ENCODE measurements at regions not wholly inside any gene's neighbourhood (a gene's known extent, or its start where the extent isn't known, plus 50 kb on each side); places are given as distances from the start of the nearest gene placed in this dataset.

GRCh38 chr13:70955887-70956286, 847.6 kb upstream of the KLHL1 start:
- Mint-ChIP-seq H3K27ac (no peak overlapping the region), H3K4me1 (ENCODE audit: low read depth) (no peaks in the 10 kb centered on the region)

GRCh38 chr13:70950664-70951063, 842.4 kb upstream of the KLHL1 start:
- Mint-ChIP-seq H3K4me3 (no peak overlapping the region), H3K4me1 (ENCODE audit: low read depth) (no peaks in the 10 kb centered on the region), H3K9me3 (no peaks in the 10 kb centered on the region), H3K27me3 (ENCODE audit: low read depth) (no peaks in the 10 kb centered on the region), H3K27ac (no peak overlapping the region), H3K36me3 (ENCODE audit: low read depth) (no peaks in the 10 kb centered on the region)
- no peak for DNase-seq (ENCODE audit: low spot score)

More at GRCh38 chr13:70955887-70956286, 847.6 kb upstream of the KLHL1 start:
- Mint-ChIP-seq H3K9me3 (no peaks in the 10 kb centered on the region), H3K27me3 (ENCODE audit: low read depth) (no peaks in the 10 kb centered on the region), H3K36me3 (ENCODE audit: low read depth) (no peaks in the 10 kb centered on the region), H3K4me3 (no peak overlapping the region)
- DNase-seq (ENCODE audit: low spot score), result no peak

GRCh38 chr13:70945506-70945905, 837.3 kb upstream of the KLHL1 start:
- H3K27me3 Mint-ChIP-seq (ENCODE audit: low read depth), result no peaks in the 10 kb centered on the region
- H3K4me3 Mint-ChIP-seq, result no peak overlapping the region
- DNase-seq (ENCODE audit: low spot score), result no peak

GRCh38 chr13:70941454-70941853, 833.2 kb upstream of the KLHL1 start:
- Mint-ChIP-seq H3K27me3 (ENCODE audit: low read depth) (no peaks in the 10 kb centered on the region), H3K4me1 (ENCODE audit: low read depth) (no peaks in the 10 kb centered on the region), H3K27ac (no peak overlapping the region), H3K9me3 (no peaks in the 10 kb centered on the region), H3K36me3 (ENCODE audit: low read depth) (no peaks in the 10 kb centered on the region), H3K4me3 (no peak overlapping the region)
- DNase-seq (ENCODE audit: low spot score), result no peak

More at GRCh38 chr13:70945506-70945905, 837.3 kb upstream of the KLHL1 start:
- Mint-ChIP-seq H3K36me3 (ENCODE audit: low read depth) (no peaks in the 10 kb centered on the region), H3K4me1 (ENCODE audit: low read depth) (no peaks in the 10 kb centered on the region), H3K9me3 (no peaks in the 10 kb centered on the region), H3K27ac (no peak overlapping the region)

- no peak overlapping the region for H3K4me3 Mint-ChIP-seq
- no peaks in the 10 kb centered on the region for H3K9me3 Mint-ChIP-seq
- H3K27ac Mint-ChIP-seq, result no peak overlapping the region
- H3K36me3 Mint-ChIP-seq (ENCODE audit: low read depth), result no peaks in the 10 kb centered on the region
- no peaks in the 10 kb centered on the region for H3K27me3 Mint-ChIP-seq (ENCODE audit: low read depth)
- no peak for DNase-seq (ENCODE audit: low spot score)
- H3K4me1 Mint-ChIP-seq (ENCODE audit: low read depth), result no peaks in the 10 kb centered on the region
Observed at GRCh38 chr13:70938462-70938861, 830.2 kb upstream of the KLHL1 start.

GRCh38 chr13:70932511-70932910, 824.3 kb upstream of the KLHL1 start:
- H3K4me3 Mint-ChIP-seq, result no peak overlapping the region
- no peaks in the 10 kb centered on the region for H3K4me1 Mint-ChIP-seq (ENCODE audit: low read depth)
- no peak for DNase-seq (ENCODE audit: low spot score)
- H3K27me3 Mint-ChIP-seq (ENCODE audit: low read depth), result no peaks in the 10 kb centered on the region
- H3K27ac Mint-ChIP-seq, result no peak overlapping the region
- H3K9me3 Mint-ChIP-seq, result no peaks in the 10 kb centered on the region
- H3K36me3 Mint-ChIP-seq (ENCODE audit: low read depth), result no peaks in the 10 kb centered on the region

- Mint-ChIP-seq H3K9me3 (peaks cover 10% of the 10 kb centered on the region), H3K27me3 (ENCODE audit: low read depth) (no peaks in the 10 kb centered on the region), H3K27ac (no peak overlapping the region), H3K36me3 (ENCODE audit: low read depth) (no peaks in the 10 kb centered on the region), H3K4me3 (no peak overlapping the region), H3K4me1 (ENCODE audit: low read depth) (no peaks in the 10 kb centered on the region)
- no peak for DNase-seq (ENCODE audit: low spot score)
Observed at GRCh38 chr13:70923863-70924752, 815.9 kb upstream of the KLHL1 start.

GRCh38 chr13:70911286-70911685, 803.0 kb upstream of the KLHL1 start:
- no peaks in the 10 kb centered on the region for H3K9me3 Mint-ChIP-seq
- no peak overlapping the region for H3K27ac Mint-ChIP-seq
- no peaks in the 10 kb centered on the region for H3K4me1 Mint-ChIP-seq (ENCODE audit: low read depth)
- H3K27me3 Mint-ChIP-seq (ENCODE audit: low read depth), result no peaks in the 10 kb centered on the region
- no peak for DNase-seq (ENCODE audit: low spot score)
- no peak overlapping the region for H3K4me3 Mint-ChIP-seq
- no peaks in the 10 kb centered on the region for H3K36me3 Mint-ChIP-seq (ENCODE audit: low read depth)

- no peaks in the 10 kb centered on the region for H3K4me1 Mint-ChIP-seq (ENCODE audit: low read depth)
- DNase-seq (ENCODE audit: low spot score), result no peak
- no peak overlapping the region for H3K4me3 Mint-ChIP-seq
- H3K27ac Mint-ChIP-seq, result no peak overlapping the region
- H3K9me3 Mint-ChIP-seq, result no peaks in the 10 kb centered on the region
- H3K27me3 Mint-ChIP-seq (ENCODE audit: low read depth), result no peaks in the 10 kb centered on the region
- no peaks in the 10 kb centered on the region for H3K36me3 Mint-ChIP-seq (ENCODE audit: low read depth)
Observed at GRCh38 chr13:70908795-70909194, 800.5 kb upstream of the KLHL1 start.

- no peaks in the 10 kb centered on the region for H3K4me1 Mint-ChIP-seq (ENCODE audit: low read depth)
- DNase-seq (ENCODE audit: low spot score), result no peak
- H3K27me3 Mint-ChIP-seq (ENCODE audit: low read depth), result no peaks in the 10 kb centered on the region
Observed at GRCh38 chr13:70905035-70905434, 796.8 kb upstream of the KLHL1 start.

GRCh38 chr13:70896136-70896535, 787.9 kb upstream of the KLHL1 start:
- H3K27ac Mint-ChIP-seq, result no peak overlapping the region
- H3K4me3 Mint-ChIP-seq, result no peak overlapping the region
- H3K36me3 Mint-ChIP-seq (ENCODE audit: low read depth), result no peaks in the 10 kb centered on the region
- no peaks in the 10 kb centered on the region for H3K9me3 Mint-ChIP-seq
- no peaks in the 10 kb centered on the region for H3K27me3 Mint-ChIP-seq (ENCODE audit: low read depth)
- no peaks in the 10 kb centered on the region for H3K4me1 Mint-ChIP-seq (ENCODE audit: low read depth)
- DNase-seq (ENCODE audit: low spot score), result no peak

More at GRCh38 chr13:70905035-70905434, 796.8 kb upstream of the KLHL1 start:
- H3K4me3 Mint-ChIP-seq, result no peak overlapping the region
- peaks cover 4% of the 10 kb centered on the region for H3K9me3 Mint-ChIP-seq
- H3K27ac Mint-ChIP-seq, result no peak overlapping the region
- no peaks in the 10 kb centered on the region for H3K36me3 Mint-ChIP-seq (ENCODE audit: low read depth)

GRCh38 chr13:70895599-70895998, 787.3 kb upstream of the KLHL1 start:
- no peaks in the 10 kb centered on the region for H3K36me3 Mint-ChIP-seq (ENCODE audit: low read depth)
- H3K4me1 Mint-ChIP-seq (ENCODE audit: low read depth), result no peaks in the 10 kb centered on the region
- H3K27ac Mint-ChIP-seq, result no peak overlapping the region
- no peaks in the 10 kb centered on the region for H3K27me3 Mint-ChIP-seq (ENCODE audit: low read depth)
- DNase-seq (ENCODE audit: low spot score), result no peak
- no peaks in the 10 kb centered on the region for H3K9me3 Mint-ChIP-seq
- H3K4me3 Mint-ChIP-seq, result no peak overlapping the region

- Mint-ChIP-seq H3K36me3 (ENCODE audit: low read depth) (no peaks in the 10 kb centered on the region), H3K4me1 (ENCODE audit: low read depth) (no peaks in the 10 kb centered on the region), H3K27me3 (ENCODE audit: low read depth) (no peaks in the 10 kb centered on the region), H3K9me3 (no peaks in the 10 kb centered on the region), H3K27ac (no peak overlapping the region), H3K4me3 (no peak overlapping the region)
- DNase-seq (ENCODE audit: low spot score), result no peak
Observed at GRCh38 chr13:70894258-70894657, 786.0 kb upstream of the KLHL1 start.

GRCh38 chr13:70893832-70894231, 785.6 kb upstream of the KLHL1 start:
- DNase-seq (ENCODE audit: low spot score), result no peak
- Mint-ChIP-seq H3K36me3 (ENCODE audit: low read depth) (no peaks in the 10 kb centered on the region), H3K9me3 (peaks cover under 1% of the 10 kb centered on the region), H3K27ac (no peak overlapping the region), H3K4me1 (ENCODE audit: low read depth) (no peaks in the 10 kb centered on the region), H3K4me3 (no peak overlapping the region), H3K27me3 (ENCODE audit: low read depth) (no peaks in the 10 kb centered on the region)

- Mint-ChIP-seq H3K27ac (no peak overlapping the region), H3K36me3 (ENCODE audit: low read depth) (no peaks in the 10 kb centered on the region), H3K4me3 (no peak overlapping the region), H3K4me1 (ENCODE audit: low read depth) (no peaks in the 10 kb centered on the region), H3K27me3 (ENCODE audit: low read depth) (no peaks in the 10 kb centered on the region), H3K9me3 (peaks cover 5% of the 10 kb centered on the region)
- no peak for DNase-seq (ENCODE audit: low spot score)
Observed at GRCh38 chr13:70890289-70890688, 782.0 kb upstream of the KLHL1 start.

Data from T-helper 2 cell treated with Interferon-gamma antibody and Interleukin-4, amounts not matched to agents 5 μg/mL and 100 μg/mL, for 36 hours (primary cell).